ENCODE measurements at regions not wholly inside any gene's neighbourhood (a gene's known extent, or its start where the extent isn't known, plus 50 kb on each side); places are given as distances from the start of the nearest gene placed in this dataset.

DNA sequence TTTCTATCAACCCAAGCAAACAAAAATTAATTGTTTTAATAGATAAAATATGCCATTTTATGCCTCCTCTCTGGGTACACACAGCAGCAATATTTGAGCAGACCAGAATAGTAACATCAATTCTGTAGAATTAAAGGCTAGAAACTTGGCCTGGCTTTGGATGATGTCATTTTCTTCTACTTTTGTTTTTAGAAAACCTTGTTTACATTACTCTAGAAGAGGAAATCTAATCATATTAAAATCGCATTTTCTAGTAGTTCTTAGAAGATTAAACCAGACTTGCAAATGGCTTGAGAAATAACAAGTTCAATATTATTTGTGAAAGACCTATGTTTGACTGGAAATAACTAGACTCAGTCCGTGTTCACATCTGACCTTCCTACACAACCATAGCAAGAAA is 102.3 kb upstream of the RFX8 start:
- TF ChIP-seq, protein P1, sequence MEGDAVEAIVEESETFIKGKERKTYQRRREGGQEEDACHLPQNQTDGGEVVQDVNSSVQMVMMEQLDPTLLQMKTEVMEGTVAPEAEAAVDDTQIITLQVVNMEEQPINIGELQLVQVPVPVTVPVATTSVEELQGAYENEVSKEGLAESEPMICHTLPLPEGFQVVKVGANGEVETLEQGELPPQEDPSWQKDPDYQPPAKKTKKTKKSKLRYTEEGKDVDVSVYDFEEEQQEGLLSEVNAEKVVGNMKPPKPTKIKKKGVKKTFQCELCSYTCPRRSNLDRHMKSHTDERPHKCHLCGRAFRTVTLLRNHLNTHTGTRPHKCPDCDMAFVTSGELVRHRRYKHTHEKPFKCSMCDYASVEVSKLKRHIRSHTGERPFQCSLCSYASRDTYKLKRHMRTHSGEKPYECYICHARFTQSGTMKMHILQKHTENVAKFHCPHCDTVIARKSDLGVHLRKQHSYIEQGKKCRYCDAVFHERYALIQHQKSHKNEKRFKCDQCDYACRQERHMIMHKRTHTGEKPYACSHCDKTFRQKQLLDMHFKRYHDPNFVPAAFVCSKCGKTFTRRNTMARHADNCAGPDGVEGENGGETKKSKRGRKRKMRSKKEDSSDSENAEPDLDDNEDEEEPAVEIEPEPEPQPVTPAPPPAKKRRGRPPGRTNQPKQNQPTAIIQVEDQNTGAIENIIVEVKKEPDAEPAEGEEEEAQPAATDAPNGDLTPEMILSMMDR (IDR thresholded peaks at IDR 0.05) = no peak
- no peak for TF ChIP-seq POLR2A (IDR thresholded peaks at IDR 0.05)
